H9 (cell line): ENCODE measurements at regions not wholly inside any gene's neighbourhood (a gene's known extent, or its start where the extent isn't known, plus 50 kb on each side); places are given as distances from the start of the nearest gene placed in this dataset.

Experiments
- DNase-seq: peaks from one replicate; pipeline ENCODE4 v3.0.0-alpha.2; 2017
- H2AFZ ChIP-seq: one replicate; pipeline ENCODE4 v1.6.1; 2013; ENCODE audit warnings: mild to moderate bottlenecking, low read length, control low read depth, moderate library complexity
- H2AK5ac ChIP-seq: 2 replicates; pipeline ENCODE4 v1.6.1; 2013; ENCODE audit warnings: low read length, control low read depth, mixed read lengths; ENCODE audit not compliant: insufficient read length
- H2BK120ac ChIP-seq: one replicate; pipeline ENCODE4 v1.6.1; 2013; ENCODE audit warnings: low read depth, mild to moderate bottlenecking, low read length, control low read depth, inconsistent platforms; ENCODE audit not compliant: poor library complexity, severe bottlenecking
- H2BK12ac ChIP-seq: 2 replicates; pipeline ENCODE4 v1.6.1; 2013; ENCODE audit warnings: low read length, control low read depth, mixed read lengths, low read depth; ENCODE audit not compliant: insufficient read length
- H2BK15ac ChIP-seq: 2 replicates; pipeline ENCODE4 v1.6.1; 2013; ENCODE audit warnings: low read depth, low read length, control low read depth
- H2BK20ac ChIP-seq: one replicate; pipeline ENCODE4 v1.6.1; 2013; ENCODE audit warnings: low read depth, mild to moderate bottlenecking, low read length, control low read depth, inconsistent platforms; ENCODE audit not compliant: poor library complexity, severe bottlenecking
- H2BK5ac ChIP-seq: 2 replicates; pipeline ENCODE4 v1.6.1; 2013; ENCODE audit warnings: low read length, control low read depth, mixed read lengths; ENCODE audit not compliant: insufficient read length
- H3K14ac ChIP-seq: 2 replicates; pipeline ENCODE4 v1.6.1; 2013; ENCODE audit warnings: low read length, control low read depth; ENCODE audit not compliant: insufficient read depth
- H3K18ac ChIP-seq: 2 replicates; pipeline ENCODE4 v1.6.1; 2013; ENCODE audit warnings: low read depth, mild to moderate bottlenecking, mixed read lengths, low read length, control low read depth; ENCODE audit not compliant: insufficient read length
- H3K23ac ChIP-seq: 2 replicates; pipeline ENCODE4 v1.6.1; 2013; ENCODE audit warnings: low read length, control low read depth, mixed read lengths, low read depth; ENCODE audit not compliant: insufficient read length
- H3K23me2 ChIP-seq: 2 replicates; pipeline ENCODE4 v1.6.1; 2013; ENCODE audit warnings: low read depth, mild to moderate bottlenecking, mixed read lengths, low read length, control low read depth; ENCODE audit not compliant: insufficient read length, poor library complexity, severe bottlenecking
- H3K27ac ChIP-seq: 2 replicates; pipeline ENCODE4 v1.5.1; 2013; ENCODE audit warnings: low read length, control low read depth, mixed read lengths, low read depth; ENCODE audit not compliant: insufficient read length
- H3K27me3 ChIP-seq: 2 replicates; pipeline ENCODE4 v1.6.1; 2013; ENCODE audit warnings: low read length, control low read depth, inconsistent platforms; ENCODE audit not compliant: insufficient read depth
- H3K4ac ChIP-seq: 2 replicates; pipeline ENCODE4 v1.6.1; 2013; ENCODE audit warnings: low read depth, mild to moderate bottlenecking, control low read depth, inconsistent platforms, low read length, moderate library complexity
- H3K4me1 ChIP-seq: 2 replicates; pipeline ENCODE4 v1.6.1; 2013; ENCODE audit warnings: low read length, control low read depth, inconsistent platforms; ENCODE audit not compliant: insufficient read depth
- H3K4me2 ChIP-seq: 2 replicates; pipeline ENCODE4 v1.6.1; 2013; ENCODE audit warnings: low read length, control low read depth, mixed read lengths; ENCODE audit not compliant: insufficient read length, insufficient read depth
- H3K56ac ChIP-seq: 2 replicates; pipeline ENCODE4 v1.6.1; 2013; ENCODE audit warnings: low read depth, mild to moderate bottlenecking, mixed read lengths, low read length, control low read depth; ENCODE audit not compliant: insufficient read length
- H3K79me1 ChIP-seq: 2 replicates; pipeline ENCODE4 v1.6.1; 2013; ENCODE audit warnings: low read depth, mild to moderate bottlenecking, moderate library complexity, low read length, control low read depth, inconsistent platforms; ENCODE audit not compliant: insufficient read depth, poor library complexity, severe bottlenecking
- H3K79me2 ChIP-seq: 2 replicates; pipeline ENCODE4 v1.6.1; 2013; ENCODE audit warnings: low read length, control low read depth, inconsistent platforms; ENCODE audit not compliant: insufficient read depth
- H3K9ac ChIP-seq: 2 replicates; pipeline ENCODE4 v1.6.1; 2013; ENCODE audit warnings: low read length, control low read depth, mixed read lengths; ENCODE audit not compliant: insufficient read length; ENCODE audit errors: extremely low read depth
- H3K9me3 ChIP-seq: one replicate; pipeline ENCODE4 v1.6.1; 2013; ENCODE audit warnings: low read depth, low read length, inconsistent platforms; ENCODE audit not compliant: control insufficient read depth
- H3T11ph ChIP-seq: one replicate; pipeline ENCODE4 v1.6.1; 2013; ENCODE audit warnings: mild to moderate bottlenecking, low read length, control low read depth, inconsistent platforms
- H4K20me1 ChIP-seq: one replicate; pipeline ENCODE4 v1.6.1; 2013; ENCODE audit not compliant: control insufficient read depth, insufficient read length, insufficient read depth
- H4K5ac ChIP-seq: 2 replicates; pipeline ENCODE4 v1.6.1; 2013; ENCODE audit warnings: low read depth, mild to moderate bottlenecking, mixed read lengths, low read length, control low read depth; ENCODE audit not compliant: insufficient read length
- H4K8ac ChIP-seq: replicated peaks from 2 replicates; pipeline ENCODE4 v1.6.1; 2013; ENCODE audit warnings: low read length, control low read depth, mixed read lengths, low read depth; ENCODE audit not compliant: insufficient read length
- H4K91ac ChIP-seq: 2 replicates; pipeline ENCODE4 v1.6.1; 2013; ENCODE audit warnings: low read depth, mild to moderate bottlenecking, moderate library complexity, mixed read lengths, low read length, control low read depth; ENCODE audit not compliant: insufficient read length
- H3K27ac Mint-ChIP-seq, 3 experiments: 2 replicates in 2 of 3; 3 replicates in 1 of 3; pipeline ENCODE4 v1.8.0; 2020 to 2021; ENCODE audit warnings: mixed read lengths in 3 of 3, mild to moderate bottlenecking in 1 of 3, moderate library complexity in 1 of 3
- H3K27me3 Mint-ChIP-seq: 2 replicates; pipeline ENCODE4 v1.8.0; 2021; ENCODE audit warnings: low read depth, mild to moderate bottlenecking, moderate library complexity, mixed read lengths
- H3K36me3 Mint-ChIP-seq, 3 experiments: 2 replicates in 2 of 3; 3 replicates in 1 of 3; pipeline ENCODE4 v1.8.0; 2020 to 2021; ENCODE audit warnings: low read depth in 3 of 3, mixed read lengths in 3 of 3; ENCODE audit not compliant: insufficient read depth in 1 of 3
- H3K4me1 Mint-ChIP-seq, 2 experiments: 2 replicates each; pipeline ENCODE4 v1.8.0; 2020; ENCODE audit warnings: mixed read lengths in 2 of 2
- H3K4me3 Mint-ChIP-seq, 2 experiments: 2 replicates in 1 of 2; 3 replicates in 1 of 2; pipeline ENCODE4 v1.8.0; 2020 to 2021; ENCODE audit warnings: mild to moderate bottlenecking in 2 of 2, mixed read lengths in 2 of 2, moderate library complexity in 1 of 2
- H3K9me3 Mint-ChIP-seq, 2 experiments: 2 replicates in 1 of 2; 3 replicates in 1 of 2; pipeline ENCODE4 v1.8.0; 2020; ENCODE audit warnings: mild to moderate bottlenecking in 2 of 2, mixed read lengths in 2 of 2, moderate library complexity in 1 of 2
- CTCF ChIP-seq: fragments of 200-600 bp; sonication (generic); conservative IDR thresholded peaks from 3 replicates; pipeline ENCODE4 v1.8.0; 2021; ENCODE audit warnings: antibody characterized with exemption, mild to moderate bottlenecking
- WGBS: extraction: QIAGEN DNeasy Blood & Tissue Kit; methylation state at CpG from one replicate; pipeline ENCODE4 v1.1.7; 2013; ENCODE audit warnings: missing lambda C conversion rate, low lambda C conversion rate, mixed read lengths; ENCODE audit not compliant: insufficient read length; ENCODE audit errors: extremely low coverage; 5-methylcytosine and 5-hydroxymethylcytosine counted together

GRCh38 chr3:159340877-159341500 is 539.1 kb downstream of the MFSD1 start:
- H3K23ac ChIP-seq, result no peak overlapping the region
- WGBS, result no CpG with 5 or more reads among the region's 3 CpGs

More at GRCh38 chr3:159340877-159341500, 539.1 kb downstream of the MFSD1 start:
- no peak overlapping the region for H3K27ac ChIP-seq
- Mint-ChIP-seq H3K27ac (no peak overlapping the region), H3K27me3 (peaks cover 22% of the 10 kb centered on the region), H3K9me3 (peaks cover 8 to 13% of the 10 kb centered on the region in 2 experiments), H3K4me1 (no peaks in the 10 kb centered on the region), H3K4me3 (no peak overlapping the region), H3K36me3 (peaks cover 0 to 5% (median 2%) of the 10 kb centered on the region in 3 experiments; a peak in 3 of 7 replicates)
- no peak overlapping the region for H3K4ac ChIP-seq
- TF ChIP-seq CTCF, result no peak
- H3K18ac ChIP-seq, result no peak overlapping the region
- H3K56ac ChIP-seq, result no peak overlapping the region
- H3T11ph ChIP-seq, result no peak overlapping the region
- no peaks in the 10 kb centered on the region for H3K27me3 ChIP-seq
- H3K9me3 ChIP-seq, result no peaks in the 10 kb centered on the region
- no peak overlapping the region for H2BK120ac ChIP-seq
- no peak overlapping the region for H2BK20ac ChIP-seq
- no peak overlapping the region for H2BK15ac ChIP-seq
- H4K5ac ChIP-seq, result no peak overlapping the region
- no peaks in the 10 kb centered on the region for H3K4me1 ChIP-seq
- no peak overlapping the region for H3K9ac ChIP-seq
- no peak overlapping the region for H2BK5ac ChIP-seq
- H2BK12ac ChIP-seq, result no peak overlapping the region
- H3K79me1 ChIP-seq, result no peaks in the 10 kb centered on the region
- H2AFZ ChIP-seq, result no peak overlapping the region
- no peaks in the 10 kb centered on the region for H4K20me1 ChIP-seq
- no peaks in the 10 kb centered on the region for H3K23me2 ChIP-seq
- H2AK5ac ChIP-seq, result no peak overlapping the region
- H4K8ac ChIP-seq, result no peak overlapping the region
- H3K4me2 ChIP-seq, result no peak overlapping the region
- H4K91ac ChIP-seq, result no peak overlapping the region
- DNase-seq, result no peak
- no peaks in the 10 kb centered on the region for H3K79me2 ChIP-seq
- no peak overlapping the region for H3K14ac ChIP-seq
